ENCODE measurements at regions not wholly inside any gene's neighbourhood (a gene's known extent, or its start where the extent isn't known, plus 50 kb on each side); places are given as distances from the start of the nearest gene placed in this dataset.
"Not testable (repeated sequence)": the region's sequence is repeated elsewhere in the genome, so short reads cannot be mapped to it uniquely, and the experiment has no call there.

DNA sequence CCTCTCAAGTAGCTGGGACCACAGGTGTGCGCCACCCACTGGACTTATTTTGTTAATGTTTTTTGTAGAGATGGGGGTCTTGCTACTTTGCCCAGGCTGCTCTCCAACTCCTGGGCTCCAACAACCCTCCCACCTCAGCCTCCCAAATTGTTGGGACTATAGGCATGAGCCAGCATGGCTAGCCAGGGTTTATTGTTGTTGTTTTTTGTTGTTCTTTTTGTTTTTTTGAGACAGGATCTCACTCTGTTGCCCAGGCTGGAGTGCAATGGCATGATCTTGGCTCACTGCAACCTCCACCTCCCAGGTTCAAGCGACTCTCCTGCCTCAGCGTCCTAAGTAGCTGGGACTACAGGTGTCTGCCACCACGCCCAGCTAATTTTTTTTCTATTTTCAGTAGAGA lies 142.2 kb downstream of the CRLF3 start:
- ATAC-seq; H3K9me3 ChIP-seq (ENCODE audit: control insufficient read depth in 1 of 2, insufficient read depth in 1 of 2, low read depth in 1 of 2, low read length in 2 of 2); H3K4me3 ChIP-seq (replicated peaks in 1 of 2; ENCODE audit: low read depth in 1 of 2, low read length in 2 of 2); H3K27ac ChIP-seq (ENCODE audit: low read depth, low read length); H3K4me2 ChIP-seq (ENCODE audit: low read length); H3K9ac ChIP-seq (ENCODE audit: low read length); CTCF ChIA-PET; H3K36me3 ChIP-seq (ENCODE audit: control insufficient read depth in 1 of 2, insufficient read depth in 2 of 2, low read length in 2 of 2); H3K27me3 ChIP-seq (ENCODE audit: insufficient read depth, low read length); H4K20me1 ChIP-seq (ENCODE audit: insufficient read depth); BruUV-seq (replicated peaks); POLR2A ChIA-PET; H3K4me1 ChIP-seq (ENCODE audit: control insufficient read depth in 1 of 2, insufficient read depth in 2 of 2, low read length in 2 of 2); H2AFZ ChIP-seq (ENCODE audit: low read depth, low read length, poor library complexity, severe bottlenecking); RAD21 ChIA-PET (ENCODE audit: low non-redundant PET in 1 of 2, low total read pairs in 2 of 2, uncharacterized antibody in 2 of 2, unreplicated experiment in 2 of 2); DNase-seq (ENCODE audit: low read depth, low spot score); H3K9me2 ChIP-seq (ENCODE audit: insufficient read depth); intact Hi-C loops (cut with micrococcal nuclease); H3K79me2 ChIP-seq (ENCODE audit: insufficient read depth, low read length): not testable (repeated sequence)

DNA sequence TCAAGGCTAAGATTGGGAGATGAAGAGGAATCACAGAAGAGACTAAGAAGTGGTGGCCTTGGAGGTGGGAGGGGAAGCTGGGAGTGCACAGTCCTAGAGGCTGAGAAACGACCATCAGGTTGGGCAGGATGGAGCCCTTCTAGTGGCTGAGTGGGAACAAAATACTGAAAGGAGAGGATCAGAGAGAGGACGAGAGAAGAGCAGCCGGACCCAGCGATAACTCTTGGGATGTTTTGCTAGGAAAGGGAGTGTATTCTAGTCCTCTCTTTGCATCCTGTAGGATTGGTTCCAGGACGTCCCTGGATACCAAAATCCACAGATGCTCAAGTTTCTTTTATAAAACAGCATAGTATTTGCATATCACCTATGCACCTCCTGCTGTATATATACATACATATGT lies 143.8 kb downstream of the CRLF3 start:
- H3K79me2 ChIP-seq (ENCODE audit: insufficient read depth, low read length); H3K9me3 ChIP-seq (ENCODE audit: control insufficient read depth in 1 of 2, insufficient read depth in 1 of 2, low read depth in 1 of 2, low read length in 2 of 2); ATAC-seq; H2AFZ ChIP-seq (ENCODE audit: low read depth, low read length, poor library complexity, severe bottlenecking); H3K9me2 ChIP-seq (ENCODE audit: insufficient read depth); H3K4me3 ChIP-seq (replicated peaks in 1 of 2; ENCODE audit: low read depth in 1 of 2, low read length in 2 of 2); H3K36me3 ChIP-seq (ENCODE audit: control insufficient read depth in 1 of 2, insufficient read depth in 2 of 2, low read length in 2 of 2); H3K4me1 ChIP-seq (ENCODE audit: control insufficient read depth in 1 of 2, insufficient read depth in 2 of 2, low read length in 2 of 2); RAD21 ChIA-PET (ENCODE audit: low non-redundant PET in 1 of 2, low total read pairs in 2 of 2, uncharacterized antibody in 2 of 2, unreplicated experiment in 2 of 2); H3K4me2 ChIP-seq (ENCODE audit: low read length); BruUV-seq (replicated peaks); H3K9ac ChIP-seq (ENCODE audit: low read length); CTCF ChIA-PET; H4K20me1 ChIP-seq (ENCODE audit: insufficient read depth); H3K27me3 ChIP-seq (ENCODE audit: insufficient read depth, low read length); H3K27ac ChIP-seq (ENCODE audit: low read depth, low read length); DNase-seq (ENCODE audit: low read depth, low spot score); intact Hi-C loops (cut with micrococcal nuclease); POLR2A ChIA-PET: not testable (repeated sequence)

DNA sequence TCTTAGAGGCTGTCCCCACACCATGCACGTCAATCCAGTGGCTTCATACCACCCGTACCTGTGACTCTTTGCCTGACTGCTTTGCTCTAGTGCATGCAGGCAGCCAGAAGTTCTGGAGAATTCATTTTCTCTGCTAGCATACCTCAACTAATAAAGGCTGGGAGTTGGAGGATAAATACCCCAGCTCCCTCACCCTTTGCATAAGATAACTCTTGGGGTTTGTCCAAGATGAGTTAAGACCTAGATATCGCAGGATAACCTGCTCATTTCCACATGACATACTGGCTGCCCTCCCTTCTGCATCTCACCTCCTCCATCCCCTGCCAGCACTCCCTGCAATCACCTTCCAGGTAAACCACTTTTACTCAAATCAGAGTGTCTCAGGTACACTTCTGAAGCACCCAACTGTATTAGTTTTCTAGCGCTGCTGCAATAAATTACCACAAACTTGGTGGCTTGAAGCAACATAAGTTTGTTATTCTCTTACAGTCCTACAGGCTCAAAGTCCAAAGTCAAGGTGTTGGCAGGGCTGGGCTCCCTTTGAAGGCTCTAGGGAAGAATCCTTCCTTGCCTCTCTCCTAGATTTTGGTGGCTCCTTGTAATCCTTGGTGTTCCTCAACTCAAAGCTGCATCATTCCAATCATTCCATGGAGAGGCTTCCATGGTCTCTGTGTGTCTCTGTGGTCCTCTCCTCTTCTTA lies 146.8 kb downstream of the CRLF3 start:
- ChIA-PET POLR2A (no interaction called here), RAD21 (ENCODE audit: low non-redundant PET in 1 of 2, low total read pairs in 2 of 2, uncharacterized antibody in 2 of 2, unreplicated experiment in 2 of 2) (no interaction called here), CTCF (no interaction called here)
- ATAC-seq (no peak), DNase-seq (ENCODE audit: low read depth, low spot score) (no peak)
- no peaks in the 10 kb centered on the region for H3K4me1 ChIP-seq (ENCODE audit: control insufficient read depth in 1 of 2, insufficient read depth in 2 of 2, low read length in 2 of 2)
- no peaks in the 10 kb centered on the region for H3K79me2 ChIP-seq (ENCODE audit: insufficient read depth, low read length)
- no peak overlapping the region for H3K4me2 ChIP-seq (ENCODE audit: low read length)
- no peaks in the 10 kb centered on the region for H3K27me3 ChIP-seq (ENCODE audit: insufficient read depth, low read length)
- H3K36me3 ChIP-seq (ENCODE audit: control insufficient read depth in 1 of 2, insufficient read depth in 2 of 2, low read length in 2 of 2) = no peaks in the 10 kb centered on the region
- no peaks in the 10 kb centered on the region for H4K20me1 ChIP-seq (ENCODE audit: insufficient read depth)
- H2AFZ ChIP-seq (ENCODE audit: low read depth, low read length, poor library complexity, severe bottlenecking) = no peak overlapping the region
- no peak overlapping the region for H3K9ac ChIP-seq (ENCODE audit: low read length)
- H3K9me2 ChIP-seq (ENCODE audit: insufficient read depth) = no peaks in the 10 kb centered on the region
- H3K4me3 ChIP-seq (replicated peaks in 1 of 2; ENCODE audit: low read depth in 1 of 2, low read length in 2 of 2) = no peak overlapping the region
- BruUV-seq (replicated peaks) = no TSS peak
- H3K9me3 ChIP-seq (ENCODE audit: control insufficient read depth in 1 of 2, insufficient read depth in 1 of 2, low read depth in 1 of 2, low read length in 2 of 2) = no peaks in the 10 kb centered on the region
- intact Hi-C loops (cut with micrococcal nuclease) = no loop called here
- no peak overlapping the region for H3K27ac ChIP-seq (ENCODE audit: low read depth, low read length)
- no peak for TF ChIP-seq EGR1 (IDR thresholded peaks at IDR 0.05; ENCODE audit: low read depth)
- TF ChIP-seq, protein P1, sequence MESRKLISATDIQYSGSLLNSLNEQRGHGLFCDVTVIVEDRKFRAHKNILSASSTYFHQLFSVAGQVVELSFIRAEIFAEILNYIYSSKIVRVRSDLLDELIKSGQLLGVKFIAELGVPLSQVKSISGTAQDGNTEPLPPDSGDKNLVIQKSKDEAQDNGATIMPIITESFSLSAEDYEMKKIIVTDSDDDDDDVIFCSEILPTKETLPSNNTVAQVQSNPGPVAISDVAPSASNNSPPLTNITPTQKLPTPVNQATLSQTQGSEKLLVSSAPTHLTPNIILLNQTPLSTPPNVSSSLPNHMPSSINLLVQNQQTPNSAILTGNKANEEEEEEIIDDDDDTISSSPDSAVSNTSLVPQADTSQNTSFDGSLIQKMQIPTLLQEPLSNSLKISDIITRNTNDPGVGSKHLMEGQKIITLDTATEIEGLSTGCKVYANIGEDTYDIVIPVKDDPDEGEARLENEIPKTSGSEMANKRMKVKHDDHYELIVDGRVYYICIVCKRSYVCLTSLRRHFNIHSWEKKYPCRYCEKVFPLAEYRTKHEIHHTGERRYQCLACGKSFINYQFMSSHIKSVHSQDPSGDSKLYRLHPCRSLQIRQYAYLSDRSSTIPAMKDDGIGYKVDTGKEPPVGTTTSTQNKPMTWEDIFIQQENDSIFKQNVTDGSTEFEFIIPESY (IDR thresholded peaks at IDR 0.05; ENCODE audit: extremely low read depth, insufficient replicate concordance, low read length) = no peak
- TF ChIP-seq SIN3A (IDR thresholded peaks at IDR 0.05; ENCODE audit: low read depth) = no peak
- no peak for TF ChIP-seq RAD21 (IDR thresholded peaks at IDR 0.05; ENCODE audit: low read depth)
- TF ChIP-seq ZFX (IDR thresholded peaks at IDR 0.05) = no peak
- TF ChIP-seq CEBPB (IDR thresholded peaks at IDR 0.05; ENCODE audit: low read depth) = no peak
- TF ChIP-seq, protein P2, sequence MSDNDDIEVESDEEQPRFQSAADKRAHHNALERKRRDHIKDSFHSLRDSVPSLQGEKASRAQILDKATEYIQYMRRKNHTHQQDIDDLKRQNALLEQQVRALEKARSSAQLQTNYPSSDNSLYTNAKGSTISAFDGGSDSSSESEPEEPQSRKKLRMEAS (IDR thresholded peaks at IDR 0.05) = no peak
- TF ChIP-seq FOSL1 (IDR thresholded peaks at IDR 0.05; ENCODE audit: low read depth) = no peak
- TF ChIP-seq ZNF274 (IDR thresholded peaks at IDR 0.05; ENCODE audit: low read depth, low read length) = no peak
- TF ChIP-seq JUND (IDR thresholded peaks at IDR 0.05) = no peak
- no peak for TF ChIP-seq SRF (IDR thresholded peaks at IDR 0.05; ENCODE audit: low read depth)
- TF ChIP-seq CBX3 (IDR thresholded peaks at IDR 0.05; ENCODE audit: low read depth) = no peak
- no peak for TF ChIP-seq ELF1 (IDR thresholded peaks at IDR 0.05; ENCODE audit: borderline replicate concordance, low read depth)

Measured in HCT116 (cell line).